HAP-1 (cell line): ENCODE measurements at regions not wholly inside any gene's neighbourhood (a gene's known extent, or its start where the extent isn't known, plus 50 kb on each side); places are given as distances from the start of the nearest gene placed in this dataset.
A peak's percentile ranks its signal among the peaks of the same experiment; 100 is the strongest.

Experiments
- DNase-seq, 2 experiments: peaks; one replicate each; pipeline ENCODE4 v3.0.0-alpha.2; 2016 to 2020; ENCODE audit warnings: low spot score in 2 of 2
- H3K27me3 ChIP-seq: fragments of 250-450 bp; sonication (Bioruptor Pico); 2 replicates; pipeline ENCODE4 v1.5.1; 2020; ENCODE audit warnings: low read depth, mild to moderate bottlenecking, moderate library complexity
- H3K36me3 ChIP-seq: fragments of 250-450 bp; sonication (Bioruptor Pico); replicated peaks from 2 replicates; pipeline ENCODE4 v1.5.1; 2020; ENCODE audit warnings: mild to moderate bottlenecking
- H3K4me1 ChIP-seq: fragments of 250-450 bp; sonication (Bioruptor Pico); 2 replicates; pipeline ENCODE4 v1.5.1; 2020; ENCODE audit warnings: mild to moderate bottlenecking
- H3K4me3 ChIP-seq: fragments of 250-450 bp; sonication (Bioruptor Pico); 2 replicates; pipeline ENCODE4 v1.5.1; 2020; ENCODE audit warnings: mild to moderate bottlenecking, moderate library complexity
- H3K9me3 ChIP-seq: fragments of 250-450 bp; sonication (Bioruptor Pico); 2 replicates; pipeline ENCODE4 v1.5.1; 2020; ENCODE audit warnings: mild to moderate bottlenecking, moderate library complexity
- in situ Hi-C: fragments of 300-500 bp; cut with MboI; formaldehyde crosslinking; loops from 3 replicates; pipeline ENCODE4 v1.14.3; 2020; ENCODE audit warnings: low sequenced_read_pairs, inconsistent platforms, mixed read lengths

DNA sequence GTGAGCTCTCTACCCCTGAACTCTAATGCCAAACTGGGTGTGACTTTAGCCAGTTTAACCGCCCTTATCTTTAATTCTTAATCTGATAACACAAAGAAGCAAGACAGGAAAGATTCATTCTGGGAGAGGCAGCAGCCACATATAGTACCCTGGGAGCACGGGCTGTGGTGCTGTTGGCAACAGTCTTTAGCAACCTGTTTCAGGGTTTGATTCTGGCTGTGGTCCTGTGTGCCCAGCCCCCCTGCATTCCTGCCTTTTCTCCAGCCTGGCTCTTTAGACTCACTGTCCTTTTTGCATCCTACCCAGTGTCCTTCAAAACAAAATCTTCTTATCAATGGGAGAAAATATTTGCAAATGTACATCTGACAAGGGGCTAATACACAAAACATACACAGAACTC, 275.2 kb downstream of the GXYLT1 start:
- no peak for DNase-seq
- H3K9me3 ChIP-seq, result peaks cover 2% of the 10 kb centered on the region; the same call in 1 of the 2 replicates
- no peaks in the 10 kb centered on the region for H3K36me3 ChIP-seq
- in situ Hi-C loops, result no loop called here
- no peaks in the 10 kb centered on the region for H3K4me1 ChIP-seq
- H3K27me3 ChIP-seq, result no peaks in the 10 kb centered on the region
- no peak overlapping the region for H3K4me3 ChIP-seq

DNA sequence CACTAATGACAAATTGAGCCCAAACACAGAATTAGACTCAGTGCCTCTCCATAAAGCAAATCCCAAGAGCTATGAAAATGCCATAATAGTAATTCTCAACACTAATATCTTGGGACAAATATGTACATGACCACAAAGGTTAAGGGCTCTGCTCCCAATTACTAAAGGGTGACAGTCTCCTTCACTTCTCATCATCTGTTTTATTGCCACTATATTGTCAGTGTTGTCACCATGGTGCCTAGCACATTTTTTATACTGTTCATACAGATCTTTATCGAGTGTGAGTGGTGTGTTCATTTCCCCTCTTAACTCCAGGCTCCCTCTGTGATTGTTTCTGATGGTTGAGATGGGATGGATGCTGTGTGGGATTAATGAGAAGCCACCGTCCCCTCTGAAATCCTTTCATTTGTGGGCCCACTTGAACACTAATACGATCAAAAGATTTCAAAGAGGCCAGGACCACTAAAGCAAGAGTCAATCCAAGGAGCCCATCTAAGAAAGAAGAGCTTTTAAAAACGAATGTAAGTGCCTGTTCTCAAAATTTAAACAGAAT, 277.7 kb downstream of the GXYLT1 start:
- in situ Hi-C loops, result no loop called here
- Histone ChIP-seq H3K4me1 (no peaks in the 10 kb centered on the region), H3K36me3 (no peaks in the 10 kb centered on the region), H3K4me3 (no peak overlapping the region), H3K27me3 (no peaks in the 10 kb centered on the region), H3K9me3 (peaks cover 3% of the 10 kb centered on the region; the same call in 1 of the 2 replicates)
- no peak for DNase-seq

DNA sequence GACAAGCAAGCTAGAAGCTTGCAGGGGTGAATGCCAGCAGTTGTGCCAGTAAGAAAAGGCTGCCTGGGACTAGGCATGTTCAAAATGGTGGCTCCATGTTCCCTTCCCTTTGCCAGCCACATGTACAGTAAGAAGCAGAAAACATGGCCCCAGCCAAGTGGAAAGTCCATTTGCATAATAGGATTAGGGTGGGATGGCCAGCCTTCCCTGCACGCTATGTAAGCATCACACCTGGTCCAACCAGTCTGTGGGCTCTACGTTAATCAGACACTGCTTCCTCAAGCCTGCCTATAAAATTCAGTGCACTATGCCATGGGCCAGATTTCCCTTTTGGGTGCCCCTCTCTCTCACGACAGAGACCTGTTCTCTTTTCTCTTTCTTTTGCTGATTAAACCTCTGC, 288.4 kb downstream of the GXYLT1 start:
- no peaks in the 10 kb centered on the region for H3K27me3 ChIP-seq
- H3K4me1 ChIP-seq, result no peaks in the 10 kb centered on the region
- no peaks in the 10 kb centered on the region for H3K9me3 ChIP-seq
- no peak overlapping the region for H3K4me3 ChIP-seq
- in situ Hi-C loops, result no loop called here
- peak in 1 of 2 experiments; percentile 15 for DNase-seq
- H3K36me3 ChIP-seq, result no peaks in the 10 kb centered on the region

DNA sequence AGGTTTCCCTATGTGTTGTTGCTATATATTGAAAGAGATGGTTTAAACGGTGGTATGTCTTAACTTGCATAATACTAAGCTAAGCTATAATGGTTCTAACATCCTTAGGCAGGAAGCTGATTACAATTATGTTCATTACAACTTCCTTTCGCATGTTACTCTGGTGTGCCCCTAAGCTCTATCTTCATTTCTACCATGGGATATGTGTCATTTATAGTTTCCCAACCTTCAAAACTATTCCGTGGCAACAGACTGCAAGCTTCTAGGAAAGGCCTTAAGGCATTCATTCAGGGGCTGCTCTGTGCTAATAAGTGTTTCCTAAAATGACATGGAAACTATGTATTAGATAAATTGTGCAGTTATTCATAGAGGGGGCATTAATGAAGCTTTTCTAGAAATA, 294.6 kb downstream of the GXYLT1 start:
- in situ Hi-C loops, result no loop called here
- no peak overlapping the region for H3K4me3 ChIP-seq
- no peaks in the 10 kb centered on the region for H3K27me3 ChIP-seq
- H3K4me1 ChIP-seq, result no peaks in the 10 kb centered on the region
- no peaks in the 10 kb centered on the region for H3K9me3 ChIP-seq
- no peak for DNase-seq
- H3K36me3 ChIP-seq, result no peaks in the 10 kb centered on the region

DNA sequence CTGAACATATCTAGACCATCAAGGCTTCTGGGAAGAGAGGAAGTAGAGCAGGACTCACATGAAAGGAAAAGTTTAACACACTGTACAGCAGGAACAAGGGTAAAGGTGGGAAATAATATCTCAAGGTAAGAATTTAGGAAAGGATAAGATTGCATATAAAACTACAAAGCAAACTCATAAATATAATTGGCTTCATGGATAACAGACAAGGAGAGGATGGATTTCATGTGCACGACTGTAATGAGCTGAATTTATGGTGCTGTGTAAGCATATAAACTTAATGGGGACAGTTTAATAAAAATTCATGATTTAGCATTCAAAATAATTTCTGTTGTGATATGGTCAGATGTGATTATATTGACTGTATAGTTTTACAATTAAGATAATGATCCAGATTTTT, 298.0 kb downstream of the GXYLT1 start:
- in situ Hi-C loops, result no loop called here
- Histone ChIP-seq H3K27me3 (no peaks in the 10 kb centered on the region), H3K4me3 (no peak overlapping the region), H3K4me1 (no peaks in the 10 kb centered on the region), H3K9me3 (no peaks in the 10 kb centered on the region), H3K36me3 (no peaks in the 10 kb centered on the region)
- no peak for DNase-seq

DNA sequence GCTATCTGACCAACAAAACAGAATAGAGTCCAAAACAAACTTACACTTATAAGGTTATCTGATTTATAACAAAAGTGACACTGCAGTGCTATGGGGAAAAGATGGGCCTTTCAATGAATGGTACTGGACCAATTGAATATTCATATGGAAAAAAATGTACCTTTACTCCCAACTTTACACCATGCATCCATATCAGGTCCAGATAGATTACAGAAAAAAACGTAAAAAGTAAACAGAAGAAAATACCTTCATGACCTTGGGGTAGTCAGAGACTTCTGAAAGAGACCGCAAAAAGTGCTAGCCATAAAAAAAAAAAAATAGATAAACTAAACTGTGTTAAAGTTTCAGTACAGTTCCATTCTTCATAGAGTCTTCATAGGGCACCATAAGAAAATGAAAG, 308.3 kb downstream of the GXYLT1 start:
- in situ Hi-C loops, result no loop called here

DNA sequence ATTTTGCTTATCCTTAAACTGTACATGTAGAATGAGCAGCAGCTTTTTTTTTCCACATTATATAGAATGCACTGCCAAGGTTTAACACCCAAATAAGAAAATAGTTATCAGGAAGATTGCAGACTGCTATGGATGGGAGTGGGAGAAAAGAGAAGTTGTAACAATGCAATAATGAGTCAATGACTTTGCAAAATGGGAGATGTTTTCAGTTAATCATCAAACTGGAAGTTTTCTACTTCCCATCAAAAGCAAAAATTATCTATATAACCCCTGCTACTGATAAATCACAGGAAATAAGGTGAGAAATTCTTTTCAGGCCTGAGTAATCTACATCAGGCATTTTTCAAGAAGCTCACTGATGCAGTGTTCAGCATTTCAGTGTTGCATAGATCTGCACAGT, 309.1 kb downstream of the GXYLT1 start:
- H3K4me3 ChIP-seq, result no peak overlapping the region
- in situ Hi-C loops, result no loop called here
- H3K9me3 ChIP-seq, result no peaks in the 10 kb centered on the region
- H3K27me3 ChIP-seq, result no peaks in the 10 kb centered on the region
- H3K36me3 ChIP-seq, result no peaks in the 10 kb centered on the region
- no peak for DNase-seq
- no peaks in the 10 kb centered on the region for H3K4me1 ChIP-seq

More for the DNA sequence above, 308.3 kb downstream of the GXYLT1 start:
- H3K9me3 ChIP-seq, result no peaks in the 10 kb centered on the region
- no peaks in the 10 kb centered on the region for H3K4me1 ChIP-seq
- no peak for DNase-seq
- H3K27me3 ChIP-seq, result no peaks in the 10 kb centered on the region
- no peak overlapping the region for H3K4me3 ChIP-seq
- no peaks in the 10 kb centered on the region for H3K36me3 ChIP-seq

DNA sequence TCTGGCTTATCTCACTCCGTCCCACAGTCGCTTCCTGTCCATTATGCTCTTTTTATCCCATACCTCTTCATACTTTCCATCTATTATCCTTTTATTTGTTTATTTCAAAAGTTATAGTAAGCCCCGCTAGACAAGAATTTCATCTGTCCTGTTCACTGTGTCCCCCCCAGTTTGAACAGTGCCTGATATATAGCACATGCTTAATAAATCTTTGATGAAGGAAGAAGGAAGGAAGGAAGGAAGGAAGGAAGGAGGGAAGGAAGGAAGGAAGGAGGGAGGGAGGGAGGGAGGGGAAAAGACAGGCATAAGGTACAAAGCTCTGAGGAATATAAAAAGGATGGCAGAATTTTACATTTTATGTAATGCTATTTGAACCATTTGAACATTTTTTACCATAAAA, 324.7 kb downstream of the GXYLT1 start:
- Histone ChIP-seq H3K9me3 (no peaks in the 10 kb centered on the region), H3K4me3 (no peak overlapping the region), H3K27me3 (no peaks in the 10 kb centered on the region), H3K4me1 (no peaks in the 10 kb centered on the region), H3K36me3 (no peaks in the 10 kb centered on the region)
- DNase-seq, result no peak
- in situ Hi-C loops, result no loop called here

DNA sequence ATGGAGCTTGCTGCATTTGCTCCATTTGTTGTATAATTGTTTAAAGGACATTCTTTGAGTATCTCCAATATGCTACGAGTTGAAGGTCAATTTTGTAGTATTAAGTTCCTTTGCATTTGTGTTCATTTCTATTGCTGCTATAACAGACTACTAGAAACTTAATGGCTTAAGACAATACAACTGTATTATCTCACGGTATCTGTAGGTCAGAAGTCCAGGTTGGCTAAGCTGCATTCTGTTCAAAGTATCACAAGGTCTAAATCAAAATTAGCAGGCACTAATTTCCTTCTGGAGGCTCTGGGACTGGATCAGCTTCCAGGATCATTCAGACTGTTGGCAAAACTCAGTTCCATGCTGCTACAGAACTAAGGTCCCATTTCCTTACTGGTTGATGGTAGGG, 340.6 kb downstream of the GXYLT1 start:
- no peak for DNase-seq
- in situ Hi-C loops, result no loop called here
- no peak overlapping the region for H3K4me3 ChIP-seq

DNA sequence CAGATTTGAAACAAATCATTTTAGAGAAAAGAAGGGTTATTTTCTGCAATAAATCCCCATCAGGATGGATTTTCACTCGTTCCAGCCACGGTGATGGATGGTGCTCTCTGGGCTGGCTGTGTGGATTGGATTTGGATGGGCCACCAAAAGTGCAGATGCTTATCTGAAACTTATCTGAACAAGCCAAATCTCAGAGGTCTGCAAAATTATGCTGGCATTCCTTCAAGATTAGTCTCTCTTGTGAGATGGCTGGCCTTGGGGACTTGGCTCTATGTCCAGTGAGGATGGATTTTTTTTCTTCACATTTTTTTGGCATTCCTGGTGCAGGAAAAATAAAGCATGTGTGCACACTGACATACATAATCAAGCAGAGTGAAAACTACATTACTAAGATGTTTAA, 341.9 kb downstream of the GXYLT1 start:
- in situ Hi-C loops, result no loop called here
- no peak for DNase-seq

More for the DNA sequence above, 340.6 kb downstream of the GXYLT1 start:
- H3K9me3 ChIP-seq, result no peaks in the 10 kb centered on the region
- no peaks in the 10 kb centered on the region for H3K27me3 ChIP-seq
- H3K4me1 ChIP-seq, result no peaks in the 10 kb centered on the region; the same call in 1 of the 2 replicates
- no peaks in the 10 kb centered on the region for H3K36me3 ChIP-seq

DNA sequence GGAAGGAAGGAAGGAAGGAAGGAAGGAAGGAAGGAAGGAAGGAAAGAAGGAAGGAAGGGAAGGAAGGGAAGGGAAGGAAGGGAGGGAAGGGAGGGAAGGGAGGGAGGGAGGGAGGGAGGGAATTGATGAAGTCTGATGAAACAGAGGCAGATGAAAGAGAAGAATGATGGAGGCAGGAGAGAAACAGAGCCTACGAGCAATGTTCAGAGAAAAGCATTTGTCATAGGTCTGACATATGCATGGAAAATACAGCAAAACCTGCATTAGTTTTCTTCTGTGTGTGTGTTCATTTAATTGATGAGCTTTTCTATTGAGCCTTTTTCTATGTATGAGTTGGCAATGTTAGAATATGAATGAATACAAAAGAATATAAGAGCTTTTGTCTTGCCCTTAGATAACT, 343.4 kb downstream of the GXYLT1 start:
- H3K4me3 ChIP-seq, result no peak overlapping the region
- H3K36me3 ChIP-seq, result no peaks in the 10 kb centered on the region
- H3K4me1 ChIP-seq, result no peaks in the 10 kb centered on the region; the same call in 1 of the 2 replicates
- in situ Hi-C loops, result no loop called here
- no peaks in the 10 kb centered on the region for H3K27me3 ChIP-seq
- peak in 1 of 2 experiments; percentile 15 for DNase-seq
- H3K9me3 ChIP-seq, result no peaks in the 10 kb centered on the region

More for the DNA sequence above, 341.9 kb downstream of the GXYLT1 start:
- H3K36me3 ChIP-seq, result no peaks in the 10 kb centered on the region
- no peak overlapping the region for H3K4me3 ChIP-seq
- no peaks in the 10 kb centered on the region for H3K9me3 ChIP-seq
- no peaks in the 10 kb centered on the region; the same call in 1 of the 2 replicates for H3K4me1 ChIP-seq
- no peaks in the 10 kb centered on the region for H3K27me3 ChIP-seq

DNA sequence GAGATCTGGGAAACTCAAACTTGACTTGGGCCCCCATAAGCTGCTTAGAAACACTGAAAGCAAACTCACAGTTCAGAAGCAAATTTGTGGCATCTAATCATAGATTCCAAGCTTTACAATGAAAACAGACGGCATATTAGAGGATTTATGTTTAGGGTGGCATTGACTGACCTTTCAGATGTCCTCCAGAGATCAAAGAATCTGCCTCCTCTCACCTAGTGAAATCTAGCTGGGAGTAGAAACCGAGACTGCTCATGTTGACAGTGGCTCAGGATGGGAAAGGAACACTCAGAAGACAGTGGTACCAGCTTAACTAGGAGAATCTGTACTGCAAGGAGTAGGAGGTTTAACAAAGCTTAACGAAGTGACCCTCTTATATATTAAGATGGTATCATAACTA, 345.0 kb downstream of the GXYLT1 start:
- no peaks in the 10 kb centered on the region for H3K36me3 ChIP-seq
- no peaks in the 10 kb centered on the region for H3K27me3 ChIP-seq
- H3K9me3 ChIP-seq, result no peaks in the 10 kb centered on the region
- H3K4me1 ChIP-seq, result no peaks in the 10 kb centered on the region; the same call in none of the 2 replicates
- H3K4me3 ChIP-seq, result no peak overlapping the region
- in situ Hi-C loops, result no loop called here
- DNase-seq, result no peak

DNA sequence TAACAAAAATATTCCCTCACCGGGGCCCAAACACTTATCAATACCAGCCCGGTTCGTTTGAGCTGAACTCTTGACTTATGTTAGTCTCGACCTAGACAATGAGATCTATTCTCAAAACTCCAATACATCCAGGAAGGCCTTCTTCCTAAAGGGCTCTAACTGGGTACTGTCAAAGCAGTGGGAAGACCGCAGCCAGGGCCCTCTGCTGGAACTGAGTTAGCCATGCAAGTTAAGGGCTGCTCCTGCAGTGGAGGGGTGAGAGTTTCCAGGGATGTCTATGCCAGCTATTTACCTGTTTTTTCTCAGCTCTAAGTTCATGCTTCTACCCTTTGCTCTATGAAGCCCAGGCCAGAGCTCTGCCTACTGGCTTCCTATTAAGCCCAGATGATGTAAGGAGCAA, 348.8 kb downstream of the GXYLT1 start:
- Histone ChIP-seq H3K36me3 (no peaks in the 10 kb centered on the region), H3K9me3 (no peaks in the 10 kb centered on the region), H3K4me3 (no peak overlapping the region), H3K4me1 (peaks cover 4% of the 10 kb centered on the region; the same call in 1 of the 2 replicates), H3K27me3 (no peaks in the 10 kb centered on the region)
- peak; percentile 13 to 27 for DNase-seq
- in situ Hi-C loops, result no loop called here

DNA sequence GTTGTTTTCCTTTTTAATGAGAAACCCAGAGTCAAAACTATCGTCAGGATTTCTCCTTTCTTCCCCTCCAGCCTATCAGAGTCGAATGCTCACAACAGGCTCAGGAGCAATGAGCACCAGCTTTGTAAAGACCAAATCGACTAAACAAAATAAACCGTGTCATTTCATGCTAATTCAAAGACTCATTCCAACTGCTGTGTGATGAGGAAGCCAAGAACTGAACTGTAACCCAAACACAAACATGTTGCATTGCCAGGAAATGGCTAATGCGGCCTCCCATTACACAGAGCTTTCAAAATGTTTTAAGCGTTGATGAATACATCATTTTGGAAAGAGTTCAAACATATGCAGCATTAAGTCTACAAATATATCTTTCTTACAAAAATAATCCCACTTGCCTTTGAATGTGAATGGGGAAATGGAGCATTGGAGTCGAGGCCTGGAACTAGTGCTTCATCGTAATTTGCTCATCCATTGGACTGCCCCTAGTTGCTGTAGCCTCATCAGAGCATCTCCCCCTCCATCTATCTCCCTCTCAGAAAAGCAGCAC, 349.5 kb downstream of the GXYLT1 start:
- no peak for DNase-seq
- H3K4me1 ChIP-seq, result peaks cover 4% of the 10 kb centered on the region; the same call in 1 of the 2 replicates
- no peaks in the 10 kb centered on the region for H3K9me3 ChIP-seq
- H3K27me3 ChIP-seq, result no peaks in the 10 kb centered on the region
- in situ Hi-C loops, result no loop called here
- H3K4me3 ChIP-seq, result no peak overlapping the region
- H3K36me3 ChIP-seq, result no peaks in the 10 kb centered on the region

DNA sequence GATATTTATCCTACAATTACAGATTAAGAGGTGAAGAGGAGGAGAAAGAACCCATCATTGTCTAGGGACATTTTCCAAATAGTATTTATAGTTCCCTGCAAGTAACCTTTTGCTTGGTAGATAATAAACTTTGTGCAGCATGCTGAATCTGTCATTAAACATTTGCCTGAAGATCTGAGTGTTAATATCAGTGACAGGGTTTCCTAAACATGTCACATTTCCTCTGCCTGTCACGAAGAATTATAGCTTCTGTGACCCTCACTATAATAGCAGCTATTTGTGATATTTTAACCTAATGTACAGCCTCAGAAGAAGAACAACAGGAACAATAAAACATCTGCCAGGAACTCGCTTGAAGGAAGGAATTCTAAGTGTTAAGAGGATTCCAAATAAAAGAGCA, 350.3 kb downstream of the GXYLT1 start:
- H3K9me3 ChIP-seq, result no peaks in the 10 kb centered on the region
- H3K4me3 ChIP-seq, result no peak overlapping the region
- no peaks in the 10 kb centered on the region for H3K36me3 ChIP-seq
- H3K4me1 ChIP-seq, result peaks cover 4% of the 10 kb centered on the region; the same call in 1 of the 2 replicates
- in situ Hi-C loops, result no loop called here
- no peaks in the 10 kb centered on the region for H3K27me3 ChIP-seq
- no peak for DNase-seq
